Adrenal gland (tissue), 5 donors: ENCODE measurements at regions not wholly inside any gene's neighbourhood (a gene's known extent, or its start where the extent isn't known, plus 50 kb on each side); places are given as distances from the start of the nearest gene placed in this dataset.

Source experiments
- CTCF ChIP-seq, 6 experiments: fragments of 450-650 bp in 4 of 6; fragments of 200-600 bp in 2 of 6; sonication (generic) in 1 of 6; IDR thresholded peaks; 1 replicate in 5 of 6; 2 replicates in 1 of 6; pipeline versions ENCODE4 v1.5.1 to v1.8.0; 2016 to 2021; ENCODE audit warnings: antibody characterized with exemption in 6 of 6, mild to moderate bottlenecking in 2 of 6, moderate library complexity in 1 of 6
- POLR2A ChIP-seq, 2 donors: fragments of 450-650 bp; IDR thresholded peaks; one replicate each; pipeline ENCODE4 v1.6.1; 2017; ENCODE audit warnings: antibody characterized with exemption in 2 of 2, mild to moderate bottlenecking in 2 of 2, moderate library complexity in 1 of 2
- donor health status: DM: no; HTN: no; CAD: no.

GRCh38 chr10:1896153-1896552 is 158.8 kb upstream of the ADARB2 start:
- TF ChIP-seq CTCF (IDR thresholded peaks at IDR 0.05), result no peak
- no peak for TF ChIP-seq POLR2A (IDR thresholded peaks at IDR 0.05)
